ENCODE measurements at regions not wholly inside any gene's neighbourhood (a gene's known extent, or its start where the extent isn't known, plus 50 kb on each side); places are given as distances from the start of the nearest gene placed in this dataset.
A peak's percentile ranks its signal among the peaks of the same experiment; 100 is the strongest.

DNA sequence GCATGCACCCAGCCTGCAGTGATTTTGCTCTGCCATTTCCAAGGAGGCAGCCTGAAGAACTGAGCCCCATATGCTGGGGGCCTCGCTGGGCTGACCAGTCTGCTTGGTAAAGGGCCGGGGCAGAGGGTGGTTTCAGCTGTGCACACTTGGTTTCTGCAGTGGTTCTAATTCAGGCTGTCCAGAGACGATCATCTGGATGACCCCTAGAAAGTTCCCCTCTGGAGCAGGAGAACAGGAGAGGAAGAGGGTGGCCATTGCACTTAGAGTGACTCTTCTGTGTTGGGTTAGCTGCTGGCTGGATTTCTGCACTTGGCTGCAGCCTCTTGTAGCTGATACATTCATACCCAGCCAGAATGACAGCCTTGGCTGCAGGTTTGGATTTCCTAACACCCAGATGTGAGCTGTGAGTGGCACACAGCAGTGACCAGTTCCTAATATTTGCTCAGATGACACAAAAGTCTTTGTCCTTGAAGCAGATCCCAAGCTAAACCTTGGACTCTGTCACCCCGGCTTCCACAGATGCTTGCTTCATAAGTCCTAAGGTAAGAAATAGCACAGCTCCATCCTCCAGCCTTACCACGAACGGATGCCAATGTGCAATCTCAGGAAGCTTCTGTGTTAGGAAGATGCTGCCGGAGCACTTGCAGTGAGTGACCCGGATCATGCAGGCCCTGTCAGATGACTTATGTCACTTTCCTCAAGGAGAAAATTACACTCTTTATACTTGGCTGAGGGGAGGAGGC is 105.6 kb downstream of the HNRNPLL start (continued):
- TF ChIP-seq, protein P1, sequence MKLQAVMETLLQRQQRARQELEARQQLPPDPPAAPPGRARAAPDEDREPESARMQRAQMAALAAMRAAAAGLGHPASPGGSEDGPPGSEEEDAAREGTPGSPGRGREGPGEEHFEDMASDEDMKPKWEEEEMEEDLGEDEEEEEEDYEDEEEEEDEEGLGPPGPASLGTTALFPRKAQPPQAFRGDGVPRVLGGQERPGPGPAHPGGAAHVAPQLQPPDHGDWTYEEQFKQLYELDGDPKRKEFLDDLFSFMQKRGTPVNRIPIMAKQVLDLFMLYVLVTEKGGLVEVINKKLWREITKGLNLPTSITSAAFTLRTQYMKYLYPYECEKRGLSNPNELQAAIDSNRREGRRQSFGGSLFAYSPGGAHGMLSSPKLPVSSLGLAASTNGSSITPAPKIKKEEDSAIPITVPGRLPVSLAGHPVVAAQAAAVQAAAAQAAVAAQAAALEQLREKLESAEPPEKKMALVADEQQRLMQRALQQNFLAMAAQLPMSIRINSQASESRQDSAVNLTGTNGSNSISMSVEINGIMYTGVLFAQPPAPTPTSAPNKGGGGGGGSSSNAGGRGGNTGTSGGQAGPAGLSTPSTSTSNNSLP (IDR thresholded peaks at IDR 0.05; ENCODE audit: low read depth, low read length), result peak; percentile 67
- TF ChIP-seq ZNF256 (CRISPR knock-in tag; conservative IDR thresholded peaks at IDR 0.05), result no peak; the same call in 1 of the 2 replicates
- TF ChIP-seq SMARCC2 (IDR thresholded peaks at IDR 0.05), result no peak
- no peak for TF ChIP-seq ZNF383 (CRISPR knock-in tag; IDR thresholded peaks at IDR 0.05; ENCODE audit: borderline replicate concordance)
- 0 out of 2 replicates have a peak, but pooled peaks have one; percentile 59 for TF ChIP-seq ZNF20 (CRISPR knock-in tag; IDR thresholded peaks at IDR 0.05)
- peak; percentile 80 for TF ChIP-seq XRCC5 (optimal IDR thresholded peaks at IDR 0.05; ENCODE audit: low read length)
- TF ChIP-seq, protein P2, sequence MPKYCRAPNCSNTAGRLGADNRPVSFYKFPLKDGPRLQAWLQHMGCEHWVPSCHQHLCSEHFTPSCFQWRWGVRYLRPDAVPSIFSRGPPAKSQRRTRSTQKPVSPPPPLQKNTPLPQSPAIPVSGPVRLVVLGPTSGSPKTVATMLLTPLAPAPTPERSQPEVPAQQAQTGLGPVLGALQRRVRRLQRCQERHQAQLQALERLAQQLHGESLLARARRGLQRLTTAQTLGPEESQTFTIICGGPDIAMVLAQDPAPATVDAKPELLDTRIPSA (CRISPR knock-in tag; IDR thresholded peaks at IDR 0.05; ENCODE audit: borderline replicate concordance), result no peak
- TF ChIP-seq, protein P3, sequence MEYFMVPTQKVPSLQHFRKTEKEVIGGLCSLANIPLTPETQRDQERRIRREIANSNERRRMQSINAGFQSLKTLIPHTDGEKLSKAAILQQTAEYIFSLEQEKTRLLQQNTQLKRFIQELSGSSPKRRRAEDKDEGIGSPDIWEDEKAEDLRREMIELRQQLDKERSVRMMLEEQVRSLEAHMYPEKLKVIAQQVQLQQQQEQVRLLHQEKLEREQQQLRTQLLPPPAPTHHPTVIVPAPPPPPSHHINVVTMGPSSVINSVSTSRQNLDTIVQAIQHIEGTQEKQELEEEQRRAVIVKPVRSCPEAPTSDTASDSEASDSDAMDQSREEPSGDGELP (IDR thresholded peaks at IDR 0.05; ENCODE audit: borderline replicate concordance, low read depth), result peak; percentile 73; the same call in 1 of the 2 replicates
- no peak for TF ChIP-seq ZFP62 (CRISPR knock-in tag; IDR thresholded peaks at IDR 0.05)
- TF ChIP-seq ADNP (CRISPR knock-in tag; IDR thresholded peaks at IDR 0.05), result no peak
- TF ChIP-seq U2AF1 (optimal IDR thresholded peaks at IDR 0.05; ENCODE audit: low read depth, low read length), result no peak
- TF ChIP-seq ZNF572 (CRISPR knock-in tag; IDR thresholded peaks at IDR 0.05), result no peak
- no peak for TF ChIP-seq ZNF567 (CRISPR knock-in tag; IDR thresholded peaks at IDR 0.05; ENCODE audit: borderline replicate concordance)
- TF ChIP-seq RBM22 (optimal IDR thresholded peaks at IDR 0.05; ENCODE audit: low read length), result no peak
- no peak for TF ChIP-seq ZNF253 (CRISPR knock-in tag; IDR thresholded peaks at IDR 0.05; ENCODE audit: borderline replicate concordance)
- 0 out of 2 replicates have a peak, but pooled peaks have one; percentile 11 for TF ChIP-seq RELA (CRISPR knock-in tag; IDR thresholded peaks at IDR 0.05)
- TF ChIP-seq ZNF235 (CRISPR knock-in tag; IDR thresholded peaks at IDR 0.05; ENCODE audit: borderline replicate concordance), result no peak
- TF ChIP-seq PCBP2 (optimal IDR thresholded peaks at IDR 0.05; ENCODE audit: low read depth, low read length, poor library complexity, severe bottlenecking), result no peak
- TF ChIP-seq ZBTB7A (CRISPR knock-in tag; IDR thresholded peaks at IDR 0.05), result no peak
- TF ChIP-seq MTF2 (CRISPR knock-in tag; IDR thresholded peaks at IDR 0.05; ENCODE audit: borderline replicate concordance), result no peak
- TF ChIP-seq ZNF788 (CRISPR knock-in tag; IDR thresholded peaks at IDR 0.05; ENCODE audit: borderline replicate concordance), result peak; percentile 52; the same call in 1 of the 2 replicates
- TF ChIP-seq ZNF552 (CRISPR knock-in tag; IDR thresholded peaks at IDR 0.05; ENCODE audit: borderline replicate concordance), result no peak; the same call in 1 of the 2 replicates
- no peak for TF ChIP-seq REXO4 (CRISPR knock-in tag; IDR thresholded peaks at IDR 0.05; ENCODE audit: borderline replicate concordance)
- no peak; the same call in 1 of the 2 replicates for TF ChIP-seq ZMYM4 (CRISPR knock-in tag; IDR thresholded peaks at IDR 0.05)
- TF ChIP-seq AGO1 (IDR thresholded peaks at IDR 0.05; ENCODE audit: low read depth, low read length, poor library complexity, severe bottlenecking), result no peak
- no peak for TF ChIP-seq FOSL1 (CRISPR knock-in tag; IDR thresholded peaks at IDR 0.05; ENCODE audit: borderline replicate concordance)
- TF ChIP-seq, protein P4, sequence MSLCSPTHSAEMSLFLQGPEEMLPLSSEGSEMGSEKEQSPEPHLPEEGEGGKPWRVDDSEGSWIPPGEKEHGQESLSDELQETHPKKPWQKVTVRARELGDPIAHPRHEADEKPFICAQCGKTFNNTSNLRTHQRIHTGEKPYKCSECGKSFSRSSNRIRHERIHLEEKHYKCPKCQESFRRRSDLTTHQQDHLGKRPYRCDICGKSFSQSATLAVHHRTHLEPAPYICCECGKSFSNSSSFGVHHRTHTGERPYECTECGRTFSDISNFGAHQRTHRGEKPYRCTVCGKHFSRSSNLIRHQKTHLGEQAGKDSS (CRISPR knock-in tag; IDR thresholded peaks at IDR 0.05; ENCODE audit: borderline replicate concordance, low read depth), result peak; percentile 52; the same call in 1 of the 2 replicates
- no peak for TF ChIP-seq TP53 (CRISPR knock-in tag; conservative IDR thresholded peaks at IDR 0.05)
